MM.1S (cell line): ENCODE measurements at regions not wholly inside any gene's neighbourhood (a gene's known extent, or its start where the extent isn't known, plus 50 kb on each side); places are given as distances from the start of the nearest gene placed in this dataset.

ENCODE experiments used
- DNase-seq: peaks from one replicate; pipeline ENCODE4 v3.0.0-alpha.2; 2015
- H2AFZ ChIP-seq: fragments of 300-600 bp; sonication (generic); 2 replicates; pipeline ENCODE4 v1.6.0; 2016; ENCODE audit warnings: antibody characterized with exemption, low read length
- H3F3A ChIP-seq: fragments of 300-600 bp; sonication (generic); 2 replicates; pipeline ENCODE4 v1.6.1; 2016; ENCODE audit warnings: mild to moderate bottlenecking, antibody characterized with exemption, low read length, moderate library complexity, mixed read lengths; ENCODE audit not compliant: insufficient read depth
- H3K27ac ChIP-seq: fragments of 300-600 bp; sonication (generic); 2 replicates; pipeline ENCODE4 v1.5.1; 2016; ENCODE audit warnings: mild to moderate bottlenecking, low read length
- H3K27me3 ChIP-seq: fragments of 300-600 bp; sonication (generic); replicated peaks from 2 replicates; pipeline ENCODE4 v1.6.0; 2016; ENCODE audit warnings: low read length; ENCODE audit not compliant: insufficient read depth
- H3K36me3 ChIP-seq: fragments of 300-600 bp; sonication (generic); replicated peaks from 2 replicates; pipeline ENCODE4 v1.6.1; 2016; ENCODE audit warnings: mild to moderate bottlenecking, low read length, mixed read lengths; ENCODE audit not compliant: insufficient read depth
- H3K4me1 ChIP-seq: fragments of 300-600 bp; sonication (generic); 2 replicates; pipeline ENCODE4 v1.6.1; 2016; ENCODE audit warnings: low read length, mixed read lengths
- H3K4me2 ChIP-seq: fragments of 300-600 bp; sonication (generic); 2 replicates; pipeline ENCODE4 v1.6.0; 2016; ENCODE audit warnings: low read depth, low read length
- H3K4me3 ChIP-seq: fragments of 300-600 bp; sonication (generic); 2 replicates; pipeline ENCODE4 v1.5.1; 2016; ENCODE audit warnings: low read length, mixed read lengths
- H3K79me2 ChIP-seq: fragments of 300-600 bp; sonication (generic); 2 replicates; pipeline ENCODE4 v1.6.1; 2016; ENCODE audit warnings: mixed run types, low read length, mixed read lengths
- H3K9ac ChIP-seq: fragments of 300-600 bp; sonication (generic); 2 replicates; pipeline ENCODE4 v1.6.1; 2016; ENCODE audit warnings: low read length, mixed read lengths
- H3K9me2 ChIP-seq: fragments of 300-600 bp; sonication (generic); replicated peaks from 2 replicates; pipeline ENCODE4 v1.6.1; 2016; ENCODE audit warnings: mild to moderate bottlenecking, low read length, mixed read lengths; ENCODE audit not compliant: insufficient read depth
- H3K9me3 ChIP-seq: fragments of 300-600 bp; sonication (generic); replicated peaks from 2 replicates; pipeline ENCODE4 v1.6.1; 2016; ENCODE audit warnings: mild to moderate bottlenecking, low read length, mixed read lengths; ENCODE audit not compliant: insufficient read depth
- H4K20me1 ChIP-seq: fragments of 300-600 bp; sonication (generic); 2 replicates; pipeline ENCODE4 v1.6.1; 2016; ENCODE audit warnings: mild to moderate bottlenecking, low read length, moderate library complexity, mixed read lengths; ENCODE audit not compliant: insufficient read depth
- EZH2 ChIP-seq: fragments of 300-600 bp; sonication (generic); optimal IDR thresholded peaks from 2 replicates; pipeline ENCODE3; 2017; ENCODE audit warnings: low read depth, mild to moderate bottlenecking, antibody characterized with exemption, low read length, mixed read lengths
- EZH2phosphoT487 ChIP-seq: fragments of 300-600 bp; sonication (generic); IDR thresholded peaks from 2 replicates; pipeline ENCODE4 v1.6.1; 2018; ENCODE audit warnings: antibody characterized with exemption, low read length
- TF ChIP-seq, protein P1 (sequence below): fragments of 300-600 bp; sonication (generic); IDR thresholded peaks from 2 replicates; pipeline ENCODE4 v1.5.1; 2016; ENCODE audit warnings: antibody characterized with exemption, low read length, mixed read lengths

GRCh38 chr15:29393443-29393842 is 123.8 kb upstream of the NSMCE3 start:
- no peak overlapping the region for H3K4me3 ChIP-seq
- no peaks in the 10 kb centered on the region for H3K4me1 ChIP-seq
- H3K36me3 ChIP-seq, result no peaks in the 10 kb centered on the region
- no peaks in the 10 kb centered on the region for H3K9me2 ChIP-seq
- H3K27ac ChIP-seq, result no peak overlapping the region
- H3K27me3 ChIP-seq, result no peaks in the 10 kb centered on the region
- no peak for TF ChIP-seq EZH2phosphoT487
- TF ChIP-seq, protein P1, sequence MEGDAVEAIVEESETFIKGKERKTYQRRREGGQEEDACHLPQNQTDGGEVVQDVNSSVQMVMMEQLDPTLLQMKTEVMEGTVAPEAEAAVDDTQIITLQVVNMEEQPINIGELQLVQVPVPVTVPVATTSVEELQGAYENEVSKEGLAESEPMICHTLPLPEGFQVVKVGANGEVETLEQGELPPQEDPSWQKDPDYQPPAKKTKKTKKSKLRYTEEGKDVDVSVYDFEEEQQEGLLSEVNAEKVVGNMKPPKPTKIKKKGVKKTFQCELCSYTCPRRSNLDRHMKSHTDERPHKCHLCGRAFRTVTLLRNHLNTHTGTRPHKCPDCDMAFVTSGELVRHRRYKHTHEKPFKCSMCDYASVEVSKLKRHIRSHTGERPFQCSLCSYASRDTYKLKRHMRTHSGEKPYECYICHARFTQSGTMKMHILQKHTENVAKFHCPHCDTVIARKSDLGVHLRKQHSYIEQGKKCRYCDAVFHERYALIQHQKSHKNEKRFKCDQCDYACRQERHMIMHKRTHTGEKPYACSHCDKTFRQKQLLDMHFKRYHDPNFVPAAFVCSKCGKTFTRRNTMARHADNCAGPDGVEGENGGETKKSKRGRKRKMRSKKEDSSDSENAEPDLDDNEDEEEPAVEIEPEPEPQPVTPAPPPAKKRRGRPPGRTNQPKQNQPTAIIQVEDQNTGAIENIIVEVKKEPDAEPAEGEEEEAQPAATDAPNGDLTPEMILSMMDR, result no peak
- H4K20me1 ChIP-seq, result no peaks in the 10 kb centered on the region
- no peak for DNase-seq
- H3K4me2 ChIP-seq, result no peak overlapping the region
- no peak overlapping the region for H3K9ac ChIP-seq
- H3F3A ChIP-seq, result no peaks in the 10 kb centered on the region
- no peaks in the 10 kb centered on the region for H3K9me3 ChIP-seq
- H2AFZ ChIP-seq, result no peak overlapping the region
- no peaks in the 10 kb centered on the region for H3K79me2 ChIP-seq

GRCh38 chr15:29392358-29392757 is 122.7 kb upstream of the NSMCE3 start:
- Histone ChIP-seq H3K9ac (no peak overlapping the region), H3K4me3 (no peak overlapping the region), H3K27ac (no peak overlapping the region), H4K20me1 (no peaks in the 10 kb centered on the region), H3K9me3 (no peaks in the 10 kb centered on the region), H2AFZ (no peak overlapping the region), H3K36me3 (no peaks in the 10 kb centered on the region), H3K4me2 (no peak overlapping the region), H3K4me1 (no peaks in the 10 kb centered on the region), H3F3A (no peaks in the 10 kb centered on the region), H3K79me2 (no peaks in the 10 kb centered on the region), H3K9me2 (no peaks in the 10 kb centered on the region), H3K27me3 (no peaks in the 10 kb centered on the region)
- TF ChIP-seq EZH2phosphoT487, result no peak
- TF ChIP-seq EZH2, result no peak
- TF ChIP-seq, protein P1, result no peak
- no peak for DNase-seq

DNA sequence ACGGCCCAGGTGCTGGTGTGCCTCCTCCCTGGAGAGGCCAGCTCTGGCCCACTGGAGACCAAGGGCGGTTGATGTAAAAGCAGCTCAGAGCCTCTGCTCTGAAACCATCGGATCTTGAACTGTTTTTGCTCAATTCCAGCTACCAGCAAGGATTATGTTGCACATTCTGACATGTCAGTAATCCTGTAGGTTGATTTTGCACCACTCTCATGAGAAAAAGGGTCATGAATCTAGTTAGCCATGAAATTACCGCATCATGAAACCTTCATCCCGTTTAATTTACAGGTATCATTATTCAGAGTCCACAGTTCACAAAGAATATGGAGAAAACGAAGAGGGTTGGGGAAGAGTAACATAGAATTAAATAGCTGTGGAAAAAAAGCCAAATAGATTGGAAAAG is 120.4 kb upstream of the NSMCE3 start:
- Histone ChIP-seq H3K36me3 (no peaks in the 10 kb centered on the region), H3K27ac (no peak overlapping the region), H3K27me3 (no peaks in the 10 kb centered on the region), H3K9ac (no peak overlapping the region), H3K79me2 (no peaks in the 10 kb centered on the region), H3K4me1 (no peaks in the 10 kb centered on the region), H4K20me1 (no peaks in the 10 kb centered on the region), H3K4me3 (no peak overlapping the region), H2AFZ (no peak overlapping the region), H3F3A (no peaks in the 10 kb centered on the region), H3K9me3 (no peaks in the 10 kb centered on the region), H3K4me2 (no peak overlapping the region), H3K9me2 (no peaks in the 10 kb centered on the region)
- no peak for TF ChIP-seq EZH2phosphoT487
- TF ChIP-seq, protein P1, result no peak
- no peak for TF ChIP-seq EZH2
- no peak for DNase-seq
